ENCODE measurements at regions not wholly inside any gene's neighbourhood (a gene's known extent, or its start where the extent isn't known, plus 50 kb on each side); places are given as distances from the start of the nearest gene placed in this dataset.

DNA sequence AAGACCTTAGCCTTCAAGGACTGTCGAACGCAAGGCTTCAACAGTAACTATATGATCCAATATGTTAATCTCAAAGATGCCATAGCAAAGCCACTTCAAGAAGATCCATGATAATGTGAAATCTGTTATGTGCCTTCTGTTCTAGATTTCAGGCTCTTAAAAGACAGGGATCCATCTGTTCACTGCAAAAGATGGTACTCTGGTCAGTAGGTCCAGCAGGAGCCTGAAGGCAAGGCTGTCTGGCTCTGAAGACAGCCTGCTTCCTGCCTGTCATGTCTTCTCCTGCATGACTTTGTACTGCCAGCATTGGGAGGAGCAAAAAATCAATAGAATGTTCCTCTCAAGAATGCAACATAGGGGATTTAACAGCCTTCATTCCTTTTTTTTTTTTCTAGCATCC lies 270.8 kb upstream of the PARD3B start:
- Mint-ChIP-seq H3K4me3 (no peak overlapping the region), H3K27ac (no peak overlapping the region), H3K27me3 (peaks cover 6% of the 10 kb centered on the region), H3K9me3 (ENCODE audit: insufficient read depth) (peaks cover 6% of the 10 kb centered on the region), H3K4me1 (no peaks in the 10 kb centered on the region)
- ATAC-seq (ENCODE audit: low read depth) (no peak), DNase-seq (no peak)
- no peak for TF ChIP-seq EZH2 (IDR thresholded peaks at IDR 0.05; ENCODE audit: borderline replicate concordance, insufficient read depth, low read depth, low read length, poor library complexity, severe bottlenecking)
- TF ChIP-seq, protein P1, sequence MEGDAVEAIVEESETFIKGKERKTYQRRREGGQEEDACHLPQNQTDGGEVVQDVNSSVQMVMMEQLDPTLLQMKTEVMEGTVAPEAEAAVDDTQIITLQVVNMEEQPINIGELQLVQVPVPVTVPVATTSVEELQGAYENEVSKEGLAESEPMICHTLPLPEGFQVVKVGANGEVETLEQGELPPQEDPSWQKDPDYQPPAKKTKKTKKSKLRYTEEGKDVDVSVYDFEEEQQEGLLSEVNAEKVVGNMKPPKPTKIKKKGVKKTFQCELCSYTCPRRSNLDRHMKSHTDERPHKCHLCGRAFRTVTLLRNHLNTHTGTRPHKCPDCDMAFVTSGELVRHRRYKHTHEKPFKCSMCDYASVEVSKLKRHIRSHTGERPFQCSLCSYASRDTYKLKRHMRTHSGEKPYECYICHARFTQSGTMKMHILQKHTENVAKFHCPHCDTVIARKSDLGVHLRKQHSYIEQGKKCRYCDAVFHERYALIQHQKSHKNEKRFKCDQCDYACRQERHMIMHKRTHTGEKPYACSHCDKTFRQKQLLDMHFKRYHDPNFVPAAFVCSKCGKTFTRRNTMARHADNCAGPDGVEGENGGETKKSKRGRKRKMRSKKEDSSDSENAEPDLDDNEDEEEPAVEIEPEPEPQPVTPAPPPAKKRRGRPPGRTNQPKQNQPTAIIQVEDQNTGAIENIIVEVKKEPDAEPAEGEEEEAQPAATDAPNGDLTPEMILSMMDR (IDR thresholded peaks at IDR 0.05): no peak
- Histone ChIP-seq H3K9ac (ENCODE audit: low read length) (no peak overlapping the region), H3K27me3 (replicated peaks in 1 of 4; ENCODE audit: control extremely low read depth in 1 of 4, control insufficient read depth in 3 of 4, insufficient read depth in 4 of 4, low read length in 3 of 4) (no peaks in the 10 kb centered on the region), H2AFZ (ENCODE audit: insufficient read depth, low read depth, low read length, poor library complexity, severe bottlenecking) (no peak overlapping the region), H3K4me3 (ENCODE audit: control extremely low read depth in 1 of 5, extremely low read depth in 1 of 5, insufficient read depth in 1 of 5, low read depth in 2 of 5, low read length in 4 of 5) (no peak overlapping the region), H4K20me1 (ENCODE audit: control insufficient read depth, insufficient read depth, low read length, poor library complexity, severe bottlenecking) (no peaks in the 10 kb centered on the region), H3K4me1 (ENCODE audit: control insufficient read depth in 2 of 2, insufficient read depth in 2 of 2, low read length in 2 of 2) (no peaks in the 10 kb centered on the region), H3K36me3 (replicated peaks in 1 of 2; ENCODE audit: control extremely low read depth in 1 of 2, control insufficient read depth in 1 of 2, extremely low read depth in 1 of 2, insufficient read depth in 2 of 2, low read length in 1 of 2) (no peaks in the 10 kb centered on the region), H3K79me2 (ENCODE audit: control insufficient read depth, insufficient read depth, low read length) (no peaks in the 10 kb centered on the region), H3K9me3 (ENCODE audit: control extremely low read depth in 1 of 3, control insufficient read depth in 2 of 3, insufficient read depth in 1 of 3, low read length in 2 of 3) (no peaks in the 10 kb centered on the region), H3K4me2 (replicated peaks; ENCODE audit: low read depth, low read length, poor library complexity, severe bottlenecking) (no peak overlapping the region), H3K27ac (ENCODE audit: low read length in 2 of 2) (no peak overlapping the region)
- WGBS (ENCODE audit: insufficient coverage): no CpG with 5 or more reads among the region's 2 CpGs
- CTCF ChIA-PET: no interaction called here
- intact Hi-C loops (cut with micrococcal nuclease): no loop called here
- POLR2A ChIA-PET: no interaction called here

DNA sequence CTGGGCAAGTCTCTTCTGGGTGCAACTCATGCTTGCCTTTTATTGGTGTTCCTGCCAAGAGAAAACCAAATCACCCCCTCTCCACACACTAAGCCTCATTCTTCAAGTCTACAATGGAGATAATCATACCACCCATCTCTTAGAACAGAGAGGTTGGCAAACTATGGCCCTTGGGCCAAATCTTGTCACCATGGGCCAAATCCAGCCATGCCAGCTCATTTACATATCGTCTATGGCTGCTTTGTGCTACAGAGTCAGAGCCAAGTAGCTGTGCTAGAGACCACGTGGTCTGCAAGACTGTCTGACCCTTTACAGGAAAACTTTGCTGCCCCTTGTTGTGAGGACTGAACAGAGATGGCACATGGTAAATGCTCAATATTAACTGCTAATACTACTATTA lies 270.3 kb upstream of the PARD3B start:
- DNase-seq: no peak
- intact Hi-C loops (cut with micrococcal nuclease): no loop called here

More for the DNA sequence above, 270.3 kb upstream of the PARD3B start:
- H3K27ac ChIP-seq (ENCODE audit: low read length in 2 of 2): no peak overlapping the region
- no peaks in the 10 kb centered on the region for H3K4me1 ChIP-seq (ENCODE audit: control insufficient read depth in 2 of 2, insufficient read depth in 2 of 2, low read length in 2 of 2)
- H3K27me3 ChIP-seq (replicated peaks in 1 of 4; ENCODE audit: control extremely low read depth in 1 of 4, control insufficient read depth in 3 of 4, insufficient read depth in 4 of 4, low read length in 3 of 4): no peaks in the 10 kb centered on the region
- H3K9me3 ChIP-seq (ENCODE audit: control extremely low read depth in 1 of 3, control insufficient read depth in 2 of 3, insufficient read depth in 1 of 3, low read length in 2 of 3): no peaks in the 10 kb centered on the region
- H3K36me3 ChIP-seq (replicated peaks in 1 of 2; ENCODE audit: control extremely low read depth in 1 of 2, control insufficient read depth in 1 of 2, extremely low read depth in 1 of 2, insufficient read depth in 2 of 2, low read length in 1 of 2): no peaks in the 10 kb centered on the region
- Mint-ChIP-seq H3K27me3 (peaks cover 6% of the 10 kb centered on the region), H3K4me3 (no peak overlapping the region), H3K9me3 (ENCODE audit: insufficient read depth) (peaks cover 6% of the 10 kb centered on the region), H3K4me1 (no peaks in the 10 kb centered on the region), H3K27ac (no peak overlapping the region)
- no peak overlapping the region for H3K4me3 ChIP-seq (ENCODE audit: control extremely low read depth in 1 of 5, extremely low read depth in 1 of 5, insufficient read depth in 1 of 5, low read depth in 2 of 5, low read length in 4 of 5)
- no peaks in the 10 kb centered on the region for H4K20me1 ChIP-seq (ENCODE audit: control insufficient read depth, insufficient read depth, low read length, poor library complexity, severe bottlenecking)
- H3K4me2 ChIP-seq (replicated peaks; ENCODE audit: low read depth, low read length, poor library complexity, severe bottlenecking): no peak overlapping the region
- H3K79me2 ChIP-seq (ENCODE audit: control insufficient read depth, insufficient read depth, low read length): no peaks in the 10 kb centered on the region
- H3K9ac ChIP-seq (ENCODE audit: low read length): no peak overlapping the region
- CTCF ChIA-PET: no interaction called here
- no peak for TF ChIP-seq EZH2 (IDR thresholded peaks at IDR 0.05; ENCODE audit: borderline replicate concordance, insufficient read depth, low read depth, low read length, poor library complexity, severe bottlenecking)
- TF ChIP-seq, protein P1 (IDR thresholded peaks at IDR 0.05): no peak
- no peak overlapping the region for H2AFZ ChIP-seq (ENCODE audit: insufficient read depth, low read depth, low read length, poor library complexity, severe bottlenecking)
- POLR2A ChIA-PET: no interaction called here
- 86% methylated on average over 2 of the region's 2 CpGs for WGBS (ENCODE audit: insufficient coverage)
- ATAC-seq (ENCODE audit: low read depth): no peak
